Epithelial cell of proximal tubule (primary cell): ENCODE measurements at regions not wholly inside any gene's neighbourhood (a gene's known extent, or its start where the extent isn't known, plus 50 kb on each side); places are given as distances from the start of the nearest gene placed in this dataset.
"Not testable (repeated sequence)": the region's sequence is repeated elsewhere in the genome, so short reads cannot be mapped to it uniquely, and the experiment has no call there.

Source experiments
- DNase-seq: peaks from one replicate; pipeline ENCODE4 v3.0.0-alpha.2; 2011; ENCODE audit warnings: low read depth
- H3K4me3 ChIP-seq: 2 replicates; pipeline ENCODE4 v1.5.1; 2011; ENCODE audit warnings: low read depth, mild to moderate bottlenecking, low read length
- CTCF ChIP-seq: conservative IDR thresholded peaks from 2 replicates; pipeline ENCODE4 v1.5.1; 2012; ENCODE audit warnings: low read depth, mild to moderate bottlenecking, low read length

GRCh38 chr9:110013064-110013463 is 194.9 kb downstream of the C9orf152 start:
- no peak for TF ChIP-seq CTCF
- H3K4me3 ChIP-seq, result no peak overlapping the region
- no peak for DNase-seq

- no peak for TF ChIP-seq CTCF
- peak; percentile 59 for DNase-seq
- no peak overlapping the region for H3K4me3 ChIP-seq
Measured at GRCh38 chr9:110015759-110016158, 192.2 kb downstream of the C9orf152 start.

GRCh38 chr9:110016340-110016739 is 191.6 kb downstream of the C9orf152 start:
- no peak overlapping the region for H3K4me3 ChIP-seq
- no peak for TF ChIP-seq CTCF

GRCh38 chr9:110020216-110020615 is 187.7 kb downstream of the C9orf152 start:
- DNase-seq, H3K4me3 ChIP-seq: not testable (repeated sequence)

More at GRCh38 chr9:110016340-110016739, 191.6 kb downstream of the C9orf152 start:
- DNase-seq, result peak; percentile 61

GRCh38 chr9:110021891-110022290 is 186.1 kb downstream of the C9orf152 start:
- DNase-seq, result no peak
- no peak for TF ChIP-seq CTCF
- H3K4me3 ChIP-seq, result no peak overlapping the region

GRCh38 chr9:110023221-110023620 is 184.7 kb downstream of the C9orf152 start:
- DNase-seq, H3K4me3 ChIP-seq: not testable (repeated sequence)

GRCh38 chr9:110025551-110026170 is 182.3 kb downstream of the C9orf152 start:
- DNase-seq, result no peak
- no peak overlapping the region for H3K4me3 ChIP-seq
- TF ChIP-seq CTCF, result no peak

GRCh38 chr9:110027671-110028081 is 180.3 kb downstream of the C9orf152 start:
- TF ChIP-seq CTCF, result no peak
- no peak overlapping the region for H3K4me3 ChIP-seq
- DNase-seq, result no peak
